NCI-H187 treated with DMSO at 0.1 percent for 48 hours (cell line): ENCODE measurements at regions not wholly inside any gene's neighbourhood (a gene's known extent, or its start where the extent isn't known, plus 50 kb on each side); places are given as distances from the start of the nearest gene placed in this dataset.
"Not testable (repeated sequence)": the region's sequence is repeated elsewhere in the genome, so short reads cannot be mapped to it uniquely, and the experiment has no call there.

Source experiments
- DNase-seq: peaks from one replicate; lab custom pipeline; 2025; lab: John Stamatoyannopoulos, UW

- not testable (repeated sequence) for DNase-seq
These were observed 53.3 kb upstream of the ARL4D start for GRCh38 chr17:43345515-43345914.

DNA sequence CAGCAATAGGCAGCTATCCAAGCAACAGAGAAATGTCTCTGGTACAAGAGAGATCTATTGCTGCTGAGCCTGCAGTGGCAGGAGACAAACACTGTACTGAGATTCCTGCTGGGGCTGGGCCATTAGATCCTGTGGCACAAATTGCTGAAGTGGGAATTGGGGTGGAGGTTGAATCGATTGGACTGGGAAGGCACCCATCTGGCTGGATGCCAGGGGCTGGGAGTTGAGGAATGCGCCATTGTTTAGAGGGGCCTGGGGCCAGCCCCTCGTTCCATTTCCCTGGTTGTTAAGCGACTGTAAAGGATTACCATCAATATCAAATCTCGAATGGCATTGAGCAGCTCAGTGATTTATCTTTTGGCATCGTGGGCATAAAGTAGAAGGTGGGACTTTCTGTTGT, 54.1 kb upstream of the ARL4D start:
- no peak for DNase-seq

DNA sequence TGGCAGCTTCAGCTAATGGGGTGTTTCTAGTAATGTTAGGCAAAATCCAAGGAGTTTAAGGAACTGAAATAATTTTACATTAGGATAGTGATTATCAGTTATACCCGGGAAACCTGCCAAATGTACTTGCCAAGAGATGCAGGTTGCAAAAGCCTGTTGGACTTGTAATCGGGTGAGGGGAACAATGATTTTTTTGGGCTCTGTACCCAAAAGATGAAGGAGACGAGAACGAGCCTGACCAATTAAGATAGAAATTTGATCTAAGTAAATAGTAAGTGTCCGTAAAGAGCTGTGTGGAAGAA, 56.3 kb upstream of the ARL4D start:
- no peak for DNase-seq

GRCh38 chr17:43341715-43342588, 56.8 kb upstream of the ARL4D start:
- DNase-seq, result no peak

GRCh38 chr17:43338886-43339516, 59.8 kb upstream of the ARL4D start:
- peak; percentile 43 for DNase-seq

DNA sequence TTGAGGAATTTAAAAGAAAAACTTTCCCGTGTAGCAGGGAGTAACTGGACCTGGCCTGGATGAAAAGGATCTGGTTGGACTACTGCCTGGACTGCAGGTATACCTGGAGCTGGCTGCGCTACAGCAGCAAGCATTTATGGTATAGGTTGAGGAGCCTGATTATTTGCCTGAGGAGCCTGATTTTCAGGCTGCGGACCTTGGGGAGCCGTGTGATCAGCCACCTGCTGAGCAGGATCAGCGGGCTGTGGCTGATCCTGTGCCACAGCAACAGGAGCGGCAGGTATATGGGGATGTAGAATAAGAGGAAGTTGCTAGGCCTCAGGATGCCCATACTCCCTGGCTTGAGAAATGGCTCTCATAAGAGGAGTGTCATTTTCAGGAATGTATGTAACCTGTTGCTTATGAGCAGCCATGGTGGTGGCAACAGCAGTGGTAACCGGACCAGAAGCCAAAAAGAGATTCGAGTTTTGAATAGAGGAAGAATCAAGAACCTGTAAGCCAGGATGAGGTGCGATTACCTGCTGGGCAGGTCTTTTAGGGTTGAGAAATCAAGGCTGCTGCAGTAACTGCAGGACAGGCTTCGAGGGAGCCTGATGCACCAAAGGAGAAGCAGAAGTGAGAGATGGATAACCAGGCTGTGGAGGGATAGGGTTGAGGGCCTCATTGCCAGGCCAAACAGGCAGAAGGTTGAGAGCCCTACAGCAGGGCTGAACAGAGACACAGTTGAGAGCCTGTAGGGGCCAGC, 60.9 kb upstream of the ARL4D start:
- DNase-seq, result no peak

DNA sequence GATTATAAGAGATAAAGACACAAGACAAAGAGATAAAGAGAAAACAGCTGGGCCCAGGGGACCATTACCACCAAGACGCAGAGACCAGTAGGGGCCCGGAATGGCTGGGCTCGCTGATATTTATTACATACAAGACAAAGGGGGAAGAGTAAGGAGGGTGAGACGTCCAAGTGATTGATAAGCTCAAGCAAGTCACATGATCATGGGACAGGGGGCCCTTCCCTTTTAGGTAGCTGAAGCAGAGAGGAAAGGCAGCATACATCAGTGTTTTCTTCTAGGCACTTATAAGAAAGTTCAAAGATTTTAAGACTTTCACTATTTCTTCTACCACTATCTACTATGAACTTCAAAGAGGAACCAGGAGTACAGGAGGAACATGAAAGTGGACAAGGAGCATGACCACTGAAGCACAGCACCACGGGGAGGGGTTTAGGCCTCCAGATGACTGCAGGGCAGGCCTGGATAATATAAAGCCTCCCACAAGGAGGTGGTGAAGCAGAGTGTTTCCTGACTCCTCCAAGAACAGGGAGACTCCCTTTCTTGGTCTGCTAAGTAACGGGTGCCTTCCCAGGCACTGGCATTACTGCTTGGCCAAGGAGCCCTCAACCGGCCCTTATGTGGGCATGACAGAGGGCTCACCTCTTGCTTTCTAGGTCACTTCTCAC, 63.9 kb upstream of the ARL4D start:
- no peak for DNase-seq

GRCh38 chr17:43333433-43333943, 65.3 kb upstream of the ARL4D start:
- DNase-seq, result no peak

- no peak for DNase-seq
These were observed 66.6 kb upstream of the ARL4D start for GRCh38 chr17:43332230-43332629.

- DNase-seq, result no peak
These were observed 67.7 kb upstream of the ARL4D start for GRCh38 chr17:43330876-43331639.

DNA sequence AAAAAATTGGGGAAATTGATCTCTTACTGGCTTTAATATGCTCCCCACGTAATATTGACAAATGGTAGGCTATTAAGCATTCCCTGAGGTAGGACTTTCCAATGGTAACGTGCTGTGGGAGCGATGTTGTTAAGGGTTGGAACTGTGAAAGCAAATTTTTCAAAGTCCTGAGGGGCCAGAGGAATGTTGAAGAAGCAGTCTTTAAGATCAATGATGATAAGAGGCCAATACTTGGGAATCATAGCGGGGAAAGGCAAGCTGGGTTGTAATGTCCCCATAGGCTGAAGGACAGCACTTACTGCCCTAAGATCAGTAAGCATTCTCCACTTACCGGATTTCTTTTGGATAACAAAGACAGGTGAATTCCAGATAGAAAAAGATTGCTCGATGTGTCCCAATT, 69.6 kb upstream of the ARL4D start:
- DNase-seq, result no peak

DNA sequence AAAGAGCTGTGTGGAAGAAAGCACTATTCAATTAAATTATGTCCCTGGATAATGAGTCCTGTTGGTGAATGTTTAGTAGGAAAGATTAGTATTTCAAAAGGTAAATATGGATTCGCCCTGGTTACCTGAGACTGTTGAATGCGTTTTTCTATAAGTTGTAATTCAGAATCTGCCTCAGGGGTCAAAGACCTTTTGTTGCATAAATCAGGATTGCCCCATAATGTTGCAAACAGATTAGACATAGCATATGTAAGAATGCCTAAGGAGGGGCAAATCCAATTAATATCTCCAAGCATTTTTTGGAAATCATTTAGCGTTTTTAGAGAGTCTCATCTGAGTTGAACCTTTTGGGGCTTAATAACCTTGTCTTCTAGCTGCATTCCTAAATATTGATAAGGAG, 70.1 kb upstream of the ARL4D start:
- no peak for DNase-seq

DNA sequence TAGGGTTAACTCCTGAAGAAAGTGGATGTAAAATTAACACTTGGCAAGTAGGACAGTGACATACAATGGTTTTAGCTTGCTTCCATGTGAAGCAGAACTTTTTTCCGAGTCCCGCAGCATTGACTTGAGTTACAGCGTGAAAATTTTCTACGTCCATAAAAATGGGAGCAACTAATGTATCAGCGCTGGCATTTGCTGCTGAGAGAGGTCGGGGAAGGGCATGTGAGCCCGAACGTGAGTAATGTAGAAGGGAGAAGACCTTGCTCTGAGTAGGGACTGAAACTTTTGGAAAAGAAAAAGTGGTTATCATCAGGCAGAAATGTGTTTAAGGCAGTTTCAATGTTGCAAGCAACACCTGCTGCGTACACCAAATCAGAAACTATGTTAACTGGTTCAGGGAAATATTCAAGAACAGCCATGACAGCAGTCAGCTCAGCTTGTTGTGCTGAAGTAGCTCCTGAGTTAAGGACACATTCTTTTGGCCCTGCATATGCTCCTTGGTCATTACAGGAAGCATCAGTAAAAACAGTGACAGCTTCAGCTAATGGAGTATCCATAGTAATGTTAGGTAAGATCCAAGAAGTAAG, 70.9 kb upstream of the ARL4D start:
- DNase-seq, result no peak

DNA sequence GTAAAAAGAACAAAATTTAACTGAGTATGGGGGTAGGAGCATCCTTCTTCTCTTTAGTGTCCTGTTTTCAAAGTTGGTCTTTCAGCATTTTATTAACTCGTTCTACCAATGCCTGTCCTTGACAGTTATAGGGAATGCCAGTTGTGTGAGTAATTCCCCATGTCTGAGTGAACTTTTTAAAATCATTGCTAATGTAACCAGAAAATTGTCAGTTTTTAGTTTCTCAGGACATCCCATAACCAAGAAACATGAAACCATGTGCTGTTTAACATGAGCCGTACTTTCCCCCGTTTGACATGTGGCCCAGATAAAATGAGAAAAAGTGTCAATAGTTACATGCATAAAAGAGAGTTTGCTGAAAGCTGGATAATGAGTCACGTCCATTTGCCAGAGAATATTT, 71.4 kb upstream of the ARL4D start:
- no peak for DNase-seq

DNA sequence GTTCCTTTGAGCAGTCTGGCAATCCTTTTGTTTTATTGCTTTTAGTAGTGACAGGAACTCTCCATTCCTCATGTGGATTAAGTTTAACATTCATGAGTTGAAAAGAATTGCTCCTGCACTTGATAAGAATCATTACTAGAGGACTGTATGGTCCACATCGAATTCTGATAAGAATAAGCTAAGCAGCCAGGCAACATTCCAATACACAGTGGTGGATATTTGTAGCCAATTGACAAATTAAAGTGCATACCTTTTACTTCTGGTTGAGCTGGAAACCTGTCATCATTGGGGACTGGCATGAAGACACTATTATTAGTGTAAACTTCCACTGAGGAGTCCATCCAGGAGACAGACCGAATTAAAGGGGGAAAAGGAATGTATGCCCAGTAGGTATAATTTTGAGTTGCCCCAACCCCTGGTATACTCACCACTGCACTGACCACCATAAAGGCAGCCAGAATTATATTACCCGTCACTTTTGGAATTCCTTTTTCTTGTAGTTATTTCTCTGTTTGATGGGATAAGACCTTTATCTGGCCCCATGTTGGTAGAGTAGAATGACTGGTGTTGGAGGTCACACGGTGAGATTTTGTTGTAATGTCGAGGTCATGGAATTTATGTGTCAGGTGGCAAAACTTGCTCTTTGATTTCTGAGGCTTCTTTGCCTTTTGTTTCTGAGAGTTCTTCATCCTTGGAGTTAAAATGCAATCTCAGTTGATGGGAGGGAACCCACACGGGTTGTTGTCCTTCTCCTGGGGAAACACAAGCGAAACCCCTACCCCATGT, 72.1 kb upstream of the ARL4D start:
- no peak for DNase-seq

GRCh38 chr17:43324205-43324893, 74.4 kb upstream of the ARL4D start:
- DNase-seq, result no peak

- no peak for DNase-seq
These were observed 79.3 kb upstream of the ARL4D start for GRCh38 chr17:43319293-43320124.

DNA sequence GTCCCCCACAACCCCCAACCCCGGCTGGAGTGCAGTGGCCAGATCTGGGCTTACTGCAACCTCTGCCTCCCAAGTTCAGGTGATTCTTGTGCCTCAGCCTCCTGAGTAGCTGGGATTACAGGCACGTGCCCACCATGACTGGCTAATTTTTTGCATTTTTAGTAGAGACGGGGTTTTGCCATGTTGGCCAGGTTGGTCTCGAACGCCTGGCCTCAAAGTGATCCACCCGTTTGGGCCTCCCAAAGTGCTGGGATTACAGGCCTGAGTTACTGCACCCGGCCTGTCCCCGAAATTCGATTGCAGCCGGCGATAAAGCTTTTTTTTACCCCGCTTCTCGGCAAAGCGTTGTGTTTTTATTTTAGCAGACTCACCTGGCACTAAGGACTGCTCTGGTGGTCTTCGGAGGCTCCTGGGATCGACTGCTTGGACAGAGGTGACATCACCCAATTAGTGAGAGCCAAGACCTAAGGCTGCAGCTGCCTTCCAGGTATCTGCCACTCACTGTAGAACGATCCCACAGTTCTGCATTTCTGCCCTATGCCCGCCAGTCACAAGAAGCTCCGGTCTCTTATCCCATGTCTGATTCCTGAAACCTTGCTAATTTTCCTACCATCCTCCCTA, 82.2 kb upstream of the ARL4D start:
- no peak for DNase-seq
